ENCODE measurements at regions not wholly inside any gene's neighbourhood (a gene's known extent, or its start where the extent isn't known, plus 50 kb on each side); places are given as distances from the start of the nearest gene placed in this dataset.

DNA sequence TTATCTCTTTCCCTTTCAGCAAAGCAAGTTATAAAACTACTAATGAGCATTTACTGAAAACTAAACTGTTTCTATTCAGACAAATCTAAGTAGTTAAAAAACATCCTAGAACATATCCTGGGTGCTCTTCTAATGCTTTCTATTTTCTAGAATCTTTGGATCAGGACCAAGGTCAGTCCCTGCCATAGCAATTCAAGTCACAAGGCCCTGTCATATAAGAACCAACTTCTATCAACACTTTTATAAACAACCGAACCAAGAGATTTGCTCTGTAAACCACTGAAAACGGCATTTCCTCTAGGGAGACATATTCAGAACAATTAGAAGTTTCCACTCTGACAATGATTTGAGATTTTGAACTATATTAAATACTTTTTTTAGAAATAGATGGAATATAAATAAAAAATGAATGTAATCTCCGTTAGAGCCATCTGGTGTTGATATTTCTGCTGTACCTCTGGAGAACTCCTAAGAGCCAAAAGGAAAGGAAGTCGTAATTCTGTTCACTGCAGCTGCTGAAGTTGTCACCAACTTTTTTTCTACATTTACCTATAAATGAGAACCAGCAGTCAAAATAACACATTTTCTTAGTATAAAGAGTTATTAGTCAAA, 51.4 kb upstream of the LGSN start:
- no peak for TF ChIP-seq CTCF (IDR thresholded peaks at IDR 0.05)
- no peak for TF ChIP-seq POLR2A (IDR thresholded peaks at IDR 0.05)
- Histone ChIP-seq H3K27ac (no peak overlapping the region), H3K36me3 (no peaks in the 10 kb centered on the region), H3K4me1 (no peaks in the 10 kb centered on the region), H3K27me3 (no peaks in the 10 kb centered on the region), H3K4me3 (no peak overlapping the region), H3K9me3 (no peaks in the 10 kb centered on the region)
- DNase-seq: no peak

DNA sequence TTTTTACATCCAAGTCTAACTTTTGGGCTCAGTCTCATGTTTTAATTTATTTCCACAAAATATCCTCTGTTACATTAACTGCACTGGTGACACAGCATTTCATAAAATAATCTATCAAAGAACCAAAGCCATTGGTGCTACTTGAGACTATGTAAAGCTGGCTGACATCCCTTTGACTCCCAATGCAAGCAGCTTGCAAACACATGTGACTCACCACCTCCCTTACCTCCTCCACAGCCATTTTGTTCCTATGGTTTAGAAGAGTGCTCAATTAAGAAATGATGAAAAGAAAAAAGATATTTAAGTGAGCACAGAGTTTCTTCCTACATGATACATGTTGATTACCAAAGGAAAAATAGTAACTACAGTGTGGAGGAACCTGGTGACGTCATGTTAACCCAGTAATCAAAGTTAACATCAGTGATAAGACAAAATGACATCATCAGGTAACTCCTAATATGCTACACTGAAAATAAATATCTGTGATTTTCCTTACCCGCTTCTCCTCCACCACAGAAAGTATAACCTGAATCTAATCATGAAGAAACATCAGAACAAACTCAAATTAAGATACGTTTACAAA, 53.3 kb upstream of the LGSN start:
- H3K9me3 ChIP-seq: no peaks in the 10 kb centered on the region
- H3K36me3 ChIP-seq: no peaks in the 10 kb centered on the region
- TF ChIP-seq POLR2A (IDR thresholded peaks at IDR 0.05) (no peak), CTCF (IDR thresholded peaks at IDR 0.05) (no peak)
- H3K27me3 ChIP-seq: no peaks in the 10 kb centered on the region
- DNase-seq: no peak
- H3K4me1 ChIP-seq: no peaks in the 10 kb centered on the region
- no peak overlapping the region for H3K4me3 ChIP-seq
- no peak overlapping the region for H3K27ac ChIP-seq

DNA sequence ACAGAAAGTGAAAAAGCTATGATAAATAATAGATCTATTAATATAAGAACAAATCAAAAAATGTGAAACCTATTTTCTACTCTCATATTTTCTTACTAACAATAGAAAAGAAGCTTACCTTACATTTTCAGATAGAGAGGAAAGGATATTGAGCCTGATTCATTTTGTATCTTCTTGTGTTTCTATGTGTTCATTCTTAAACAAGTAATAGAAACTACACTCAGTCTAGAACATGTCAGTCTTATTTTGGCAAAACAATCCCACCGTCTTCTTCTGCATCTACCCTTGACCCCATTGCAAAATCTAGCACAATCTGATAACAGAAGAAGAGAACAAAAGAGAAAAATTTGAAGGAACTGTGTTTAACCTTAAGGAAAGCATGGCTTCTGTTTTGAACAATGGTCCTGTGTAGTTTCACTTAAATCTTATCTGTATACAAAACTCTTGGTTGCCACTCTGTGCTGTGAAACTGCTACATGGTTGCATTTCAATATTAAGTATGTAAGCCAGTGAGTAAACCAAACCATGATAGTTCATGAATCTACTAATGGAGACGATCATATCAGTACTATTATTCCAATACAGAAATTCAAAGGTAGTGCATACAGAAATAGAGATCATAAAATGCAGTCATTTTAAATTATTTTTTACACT, 69.5 kb upstream of the LGSN start:
- Histone ChIP-seq H3K4me1 (peaks cover 0 to 8% (median 0%) of the 10 kb centered on the region in 4 donors), H3K9me3 (no peaks in the 10 kb centered on the region), H3K4me3 (no peak overlapping the region), H3K27ac (no peak overlapping the region), H3K27me3 (no peaks in the 10 kb centered on the region), H3K36me3 (no peaks in the 10 kb centered on the region)
- no peak for DNase-seq
- no peak for TF ChIP-seq POLR2A (IDR thresholded peaks at IDR 0.05)
- no peak for TF ChIP-seq CTCF (IDR thresholded peaks at IDR 0.05)

- Histone ChIP-seq H3K27ac (peak overlapping the region in 1 of 4 donors; percentile 26), H3K27me3 (no peaks in the 10 kb centered on the region), H3K4me3 (no peak overlapping the region), H3K4me1 (peaks cover 0 to 8% (median 0%) of the 10 kb centered on the region in 4 donors), H3K36me3 (no peaks in the 10 kb centered on the region), H3K9me3 (no peaks in the 10 kb centered on the region)
- no peak for TF ChIP-seq POLR2A (IDR thresholded peaks at IDR 0.05)
- TF ChIP-seq CTCF (IDR thresholded peaks at IDR 0.05): no peak
- no peak for DNase-seq
Measured at GRCh38 chr6:63391203-63391970, 71.6 kb upstream of the LGSN start.

- no peak for DNase-seq
- no peaks in the 10 kb centered on the region for H3K36me3 ChIP-seq
- TF ChIP-seq POLR2A (IDR thresholded peaks at IDR 0.05) (no peak), CTCF (IDR thresholded peaks at IDR 0.05) (no peak)
- peak overlapping the region in 1 of 4 donors; percentile 26 for H3K27ac ChIP-seq
- no peaks in the 10 kb centered on the region for H3K27me3 ChIP-seq
- peaks cover 0 to 8% (median 0%) of the 10 kb centered on the region in 4 donors for H3K4me1 ChIP-seq
- H3K4me3 ChIP-seq: no peak overlapping the region
- no peaks in the 10 kb centered on the region for H3K9me3 ChIP-seq
Measured at GRCh38 chr6:63392092-63392724, 72.4 kb upstream of the LGSN start.

All from Peyer's patch (tissue), 4 donors.